ENCODE measurements at regions not wholly inside any gene's neighbourhood (a gene's known extent, or its start where the extent isn't known, plus 50 kb on each side); places are given as distances from the start of the nearest gene placed in this dataset.

DNA sequence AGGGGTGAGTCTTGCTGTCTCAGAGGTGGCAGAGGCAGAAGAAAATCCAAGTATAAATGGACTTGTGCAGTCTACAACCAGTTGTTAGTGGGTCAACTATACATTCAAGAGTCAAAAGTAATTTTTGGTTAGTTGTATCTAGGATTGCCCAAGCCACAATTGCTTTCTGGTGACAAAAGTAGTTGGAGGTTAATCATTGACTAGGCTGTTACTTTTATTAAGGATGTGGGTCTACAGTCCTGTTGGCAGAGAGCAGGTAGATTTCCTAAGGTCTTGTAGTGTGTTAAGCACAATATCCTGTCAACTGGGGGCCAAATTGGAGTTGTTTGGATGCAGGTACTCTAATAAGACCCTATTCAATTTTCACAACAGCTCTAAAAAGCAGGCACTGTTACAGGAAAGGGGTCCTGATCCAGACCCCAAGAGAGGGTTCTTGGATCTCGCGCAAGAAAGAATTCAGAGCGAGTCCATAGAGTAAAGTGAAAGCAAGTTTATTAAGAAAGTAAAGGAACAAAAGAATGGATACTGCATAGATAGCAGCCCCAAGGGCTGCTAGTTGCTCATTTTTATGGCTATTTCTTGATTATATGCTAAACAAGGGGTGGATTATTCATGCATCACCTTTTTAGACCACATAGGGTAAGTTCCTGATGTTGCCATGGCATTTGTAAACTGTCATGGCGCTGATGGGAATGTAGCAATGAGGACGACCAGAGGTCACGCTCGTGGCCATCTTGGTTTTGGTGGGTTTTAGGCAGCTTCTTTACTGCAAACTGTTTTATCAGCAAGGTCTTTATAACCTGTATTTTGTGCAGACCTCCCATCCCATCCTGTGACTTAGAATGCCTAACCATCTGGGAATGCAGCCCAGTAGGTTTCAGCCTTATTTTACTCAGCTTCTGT, 232.6 kb upstream of the SRRM4 start:
- DNase-seq (ENCODE audit: extremely low read depth in 1 of 2, low read depth in 1 of 2), result no peak

DNA sequence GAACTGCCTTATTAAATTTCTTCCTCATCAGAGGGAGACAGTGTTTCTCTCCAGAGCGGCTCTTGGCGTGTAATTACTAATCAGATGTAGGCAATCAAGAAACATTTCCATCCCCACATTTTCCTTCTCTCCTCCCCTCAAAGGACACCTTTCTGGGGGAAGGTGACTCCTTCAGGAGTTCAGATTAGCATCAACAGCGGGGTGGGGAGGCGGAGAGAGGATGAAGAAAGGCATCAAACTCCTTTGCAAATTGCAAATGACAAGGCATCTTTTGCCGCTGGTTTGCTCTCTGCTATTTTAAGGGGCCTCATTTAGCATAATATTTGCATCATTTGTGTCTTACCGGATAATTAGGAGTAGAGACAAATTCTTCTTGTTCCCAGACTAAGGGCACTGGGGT, 231.7 kb upstream of the SRRM4 start:
- no peak for DNase-seq (ENCODE audit: extremely low read depth in 1 of 2, low read depth in 1 of 2)

DNA sequence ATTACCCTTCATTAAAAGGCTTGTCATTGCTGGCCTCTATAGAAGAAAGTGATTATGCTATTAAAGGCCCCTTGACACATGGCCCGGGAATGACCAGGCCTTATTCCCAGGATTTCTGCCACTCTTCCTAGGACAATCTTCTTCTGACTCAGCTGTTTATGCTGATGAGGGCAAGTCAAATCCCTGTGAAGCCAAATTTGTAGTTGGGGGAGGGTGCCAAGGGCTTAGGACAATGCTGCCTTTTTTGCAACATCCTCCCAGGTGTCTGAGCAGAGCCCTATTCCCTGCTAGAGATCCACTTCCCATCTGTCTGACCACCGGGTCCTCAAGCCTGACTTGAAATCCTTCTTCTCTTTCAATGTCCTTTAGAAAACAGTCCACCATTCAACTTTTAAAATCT, 230.7 kb upstream of the SRRM4 start:
- DNase-seq (ENCODE audit: extremely low read depth in 1 of 2, low read depth in 1 of 2), result no peak

DNA sequence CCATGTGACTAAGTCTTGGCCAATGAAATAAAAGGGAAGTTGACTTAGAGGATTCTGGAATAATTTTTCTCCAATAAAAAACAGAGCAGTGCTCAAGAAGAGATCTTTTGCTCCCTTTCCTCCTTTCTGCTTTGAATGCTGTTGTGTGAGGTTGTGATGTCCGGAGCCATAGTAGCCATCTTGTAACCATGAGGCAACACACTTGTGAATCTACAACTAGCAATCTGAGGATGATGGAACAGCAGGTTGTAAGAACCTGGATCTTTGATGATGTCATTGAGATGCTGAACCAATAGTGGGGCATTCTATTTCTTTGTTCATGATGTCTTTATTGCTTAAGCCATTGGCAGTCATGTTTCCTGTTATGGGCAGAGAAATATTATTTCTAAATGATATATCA, 230.0 kb upstream of the SRRM4 start:
- DNase-seq (ENCODE audit: extremely low read depth in 1 of 2, low read depth in 1 of 2), result no peak

DNA sequence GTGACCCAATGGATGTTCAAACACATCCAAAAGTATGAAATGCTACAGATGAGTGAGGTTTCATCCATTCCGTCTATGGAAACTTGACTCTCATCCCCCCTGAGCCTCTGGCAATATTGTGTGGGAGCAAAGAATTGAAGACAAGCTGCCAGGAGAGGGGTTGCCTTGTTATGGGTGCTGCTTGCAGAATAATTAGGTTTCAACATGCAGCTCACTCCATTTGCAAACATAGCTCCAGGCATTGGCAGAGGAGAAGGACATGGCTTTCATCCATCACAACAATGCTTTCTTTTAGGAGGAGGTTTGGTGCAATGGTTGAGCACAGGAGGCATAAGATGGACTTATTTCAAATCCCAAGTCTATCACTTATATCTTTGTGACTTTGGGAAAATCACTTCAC, 220.7 kb upstream of the SRRM4 start:
- no peak for DNase-seq (ENCODE audit: extremely low read depth in 1 of 2, low read depth in 1 of 2)

DNA sequence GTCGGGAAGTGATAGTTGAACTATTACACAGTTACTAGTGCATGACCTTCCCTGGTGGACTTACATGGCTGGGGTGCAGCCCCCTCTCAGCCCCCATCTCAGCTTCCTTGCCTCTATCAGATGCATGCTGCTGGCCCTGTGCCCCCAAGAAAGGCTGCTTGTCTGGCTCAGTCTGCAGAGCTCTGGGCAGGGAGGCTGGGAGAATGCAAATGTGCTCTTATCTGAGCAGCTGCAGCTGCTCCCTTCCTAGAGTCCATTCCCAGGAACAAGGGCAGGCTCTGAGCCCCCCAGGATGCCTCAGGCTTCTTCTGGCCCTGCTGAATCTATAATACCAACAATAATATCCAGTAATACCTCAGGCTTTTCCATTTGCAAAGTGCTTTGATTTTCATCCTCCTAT, 218.1 kb upstream of the SRRM4 start:
- no peak for DNase-seq (ENCODE audit: extremely low read depth in 1 of 2, low read depth in 1 of 2)

- no peak for DNase-seq (ENCODE audit: extremely low read depth in 1 of 2, low read depth in 1 of 2)
Measured at GRCh38 chr12:118773956-118774723, 207.2 kb upstream of the SRRM4 start.

DNA sequence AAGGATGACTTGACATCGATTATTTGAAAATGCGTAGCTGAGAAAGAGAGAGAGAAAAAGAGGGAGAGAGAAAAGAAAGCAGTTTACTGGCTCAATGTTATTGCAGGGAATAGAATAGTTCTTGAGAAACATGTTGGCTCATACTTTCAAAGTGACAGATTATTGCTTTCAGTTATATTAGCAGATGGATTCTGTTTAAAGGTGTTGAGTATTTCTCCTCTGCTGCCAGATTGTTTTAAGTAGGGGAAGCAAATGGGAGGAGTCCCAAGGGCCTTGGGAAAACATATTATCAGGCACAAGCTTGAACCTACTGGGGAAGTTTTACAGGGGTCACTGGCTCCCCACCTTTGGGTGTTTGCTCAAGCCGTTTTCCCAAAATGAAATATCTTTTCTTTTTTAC, 203.8 kb upstream of the SRRM4 start:
- DNase-seq (ENCODE audit: extremely low read depth in 1 of 2, low read depth in 1 of 2), result no peak

DNA sequence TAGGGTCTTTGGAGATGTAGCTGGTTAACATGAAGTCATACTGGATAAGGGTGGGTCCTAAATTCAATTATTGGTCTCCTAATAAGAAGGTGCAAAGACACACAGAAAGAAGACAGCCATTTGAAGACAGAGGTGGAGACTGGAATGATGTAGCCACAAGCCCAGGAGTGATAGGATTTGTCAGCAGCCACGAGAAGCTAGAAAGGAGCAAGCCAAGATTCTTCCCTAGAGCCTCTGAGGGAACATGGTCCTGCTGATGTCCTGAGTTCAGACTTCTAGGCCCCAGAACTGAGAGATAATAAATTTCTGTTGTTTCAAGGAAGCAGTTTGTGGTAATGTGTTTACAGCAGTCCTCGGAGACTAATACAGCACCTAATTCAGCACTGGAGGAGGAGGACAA, 203.3 kb upstream of the SRRM4 start:
- no peak for DNase-seq (ENCODE audit: extremely low read depth in 1 of 2, low read depth in 1 of 2)

DNA sequence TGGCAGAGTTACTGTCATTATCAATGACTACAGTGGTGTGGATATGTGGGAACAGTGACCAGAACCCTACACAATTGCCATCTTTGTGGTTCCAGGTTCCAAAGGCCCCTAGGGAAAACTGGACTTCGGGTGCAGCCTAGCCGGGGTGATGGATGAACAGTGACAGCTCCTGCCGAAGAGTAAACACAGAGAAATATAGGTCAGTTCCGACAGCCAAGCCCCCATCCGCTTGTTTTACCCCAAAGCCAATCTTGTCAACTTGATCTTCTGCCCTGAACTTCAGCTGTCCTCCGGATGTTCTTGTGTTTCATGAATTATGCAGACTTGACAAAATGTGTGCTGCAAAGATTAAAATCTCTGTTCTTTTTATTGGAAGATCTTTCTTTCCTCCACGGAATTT, 200.4 kb upstream of the SRRM4 start:
- no peak for DNase-seq (ENCODE audit: extremely low read depth in 1 of 2, low read depth in 1 of 2)

DNA sequence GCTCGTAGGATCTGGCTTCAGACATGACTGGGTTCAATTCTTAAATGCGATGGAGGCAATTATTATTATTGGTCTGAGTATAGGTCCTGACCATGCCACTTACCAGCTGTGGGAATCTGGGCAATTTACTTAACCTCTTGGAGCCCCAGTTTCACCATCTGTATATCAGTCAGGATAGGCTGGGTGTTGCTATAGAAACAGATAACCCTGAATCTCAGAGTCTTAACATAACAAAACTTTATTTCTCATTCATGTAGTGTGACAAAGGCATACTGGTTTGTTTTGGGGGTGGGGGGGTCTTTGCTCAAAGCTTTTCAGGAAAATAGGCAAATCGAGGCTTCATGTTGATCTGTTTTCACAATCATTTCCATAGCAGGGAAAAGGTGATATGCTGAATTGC, 199.6 kb upstream of the SRRM4 start:
- DNase-seq (ENCODE audit: extremely low read depth in 1 of 2, low read depth in 1 of 2), result no peak

DNA sequence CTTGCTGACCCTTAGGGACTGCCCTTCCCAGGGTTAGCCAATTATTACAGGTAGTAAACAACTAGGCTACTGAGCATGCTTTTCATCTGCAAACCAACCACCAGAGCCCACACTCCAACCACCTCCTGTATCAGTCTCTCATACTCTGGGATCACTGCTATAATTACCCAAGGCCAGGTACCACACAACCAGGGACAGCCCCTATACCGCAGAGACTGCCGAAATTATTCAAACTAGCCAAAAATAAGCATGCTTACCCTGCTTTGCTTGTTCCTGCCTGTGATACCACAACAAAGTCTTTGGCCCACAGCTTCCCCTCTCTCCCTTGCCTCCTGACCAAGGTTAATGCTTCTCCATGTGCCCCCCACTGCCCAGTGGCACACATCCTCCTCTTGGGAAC, 197.6 kb upstream of the SRRM4 start:
- DNase-seq (ENCODE audit: extremely low read depth in 1 of 2, low read depth in 1 of 2), result no peak

GRCh38 chr12:118790578-118790977, 190.8 kb upstream of the SRRM4 start:
- no peak for DNase-seq (ENCODE audit: extremely low read depth in 1 of 2, low read depth in 1 of 2)

DNA sequence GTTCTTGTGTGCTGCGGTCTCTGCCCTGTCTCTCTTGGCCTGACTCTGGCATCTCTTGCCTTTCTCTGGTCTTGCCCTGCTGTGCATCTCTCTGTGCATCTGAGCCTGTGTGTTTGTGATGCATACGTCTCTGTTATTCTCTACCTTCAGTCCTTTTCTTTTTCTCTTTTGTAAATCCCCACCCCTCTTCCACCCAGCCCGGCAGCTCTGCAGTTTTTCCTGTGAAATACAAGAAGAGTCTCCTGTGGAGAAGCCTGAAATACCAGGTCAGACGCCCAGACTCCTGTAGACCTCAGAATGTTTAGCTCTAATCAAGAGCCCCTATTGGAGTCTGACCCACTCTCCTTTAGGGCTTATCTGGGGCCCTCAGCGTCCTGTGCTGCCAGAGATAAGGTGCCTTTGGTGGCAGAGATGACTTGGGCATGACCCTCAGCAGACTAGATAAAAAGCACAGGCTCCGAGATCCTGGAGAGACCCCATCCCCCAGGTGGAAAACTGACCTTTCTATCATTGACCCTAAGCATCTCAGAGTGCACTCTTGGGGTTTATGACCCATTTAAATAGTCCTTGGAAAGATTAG, 167.5 kb upstream of the SRRM4 start:
- no peak for DNase-seq (ENCODE audit: extremely low read depth in 1 of 2, low read depth in 1 of 2)

- no peak for DNase-seq (ENCODE audit: extremely low read depth in 1 of 2, low read depth in 1 of 2)
Measured at GRCh38 chr12:118816296-118816695, 165.0 kb upstream of the SRRM4 start.

DNA sequence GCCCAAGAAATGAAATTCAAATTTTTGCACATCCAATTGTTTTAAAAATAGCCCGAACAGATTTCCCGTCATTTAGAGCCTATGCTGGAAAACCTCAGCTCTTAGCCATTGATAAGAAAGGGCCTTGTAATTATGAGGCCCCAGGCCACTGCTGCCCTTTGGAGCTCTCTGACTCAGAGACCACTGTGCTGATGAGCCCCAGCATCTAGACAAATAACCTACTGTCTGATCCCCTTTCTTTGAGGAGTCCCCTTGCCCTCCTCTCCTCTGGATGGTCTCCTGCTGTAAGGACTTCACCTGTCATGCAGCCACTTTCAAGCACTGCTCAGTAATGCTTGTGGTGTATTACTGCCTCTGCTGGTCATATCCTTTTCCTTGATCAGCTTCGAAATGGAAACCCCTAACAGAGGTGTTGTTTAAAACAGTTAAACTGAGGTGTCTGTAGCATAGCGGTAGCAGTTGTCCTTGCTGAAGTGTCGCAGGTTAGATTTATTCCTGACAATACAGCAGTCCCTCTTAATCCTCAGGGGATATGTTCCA, 159.9 kb upstream of the SRRM4 start:
- no peak for DNase-seq (ENCODE audit: extremely low read depth in 1 of 2, low read depth in 1 of 2)

DNA sequence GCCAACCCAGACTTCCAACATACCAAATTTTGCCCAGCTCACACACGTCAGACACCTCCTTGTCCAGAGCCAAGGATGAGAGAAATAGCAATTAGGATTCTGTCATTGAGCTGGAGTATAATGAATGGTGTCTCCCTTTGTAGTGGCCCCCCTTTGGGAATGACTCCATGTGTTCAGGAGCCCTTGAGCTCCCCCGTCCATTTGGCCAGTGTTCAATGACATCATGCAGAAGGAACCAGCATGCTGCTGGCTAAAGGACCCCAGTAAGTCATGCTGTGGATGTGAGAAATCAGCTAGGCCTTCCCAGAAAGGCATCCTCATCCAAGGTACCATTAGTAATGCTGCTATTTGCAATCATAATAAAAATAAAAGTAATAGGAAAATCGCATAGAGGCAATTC, 158.8 kb upstream of the SRRM4 start:
- DNase-seq (ENCODE audit: extremely low read depth in 1 of 2, low read depth in 1 of 2), result no peak

GRCh38 chr12:118827047-118827446, 154.3 kb upstream of the SRRM4 start:
- DNase-seq (ENCODE audit: extremely low read depth in 1 of 2, low read depth in 1 of 2), result no peak

GRCh38 chr12:118827606-118828005, 153.7 kb upstream of the SRRM4 start:
- DNase-seq (ENCODE audit: extremely low read depth in 1 of 2, low read depth in 1 of 2), result no peak

DNA sequence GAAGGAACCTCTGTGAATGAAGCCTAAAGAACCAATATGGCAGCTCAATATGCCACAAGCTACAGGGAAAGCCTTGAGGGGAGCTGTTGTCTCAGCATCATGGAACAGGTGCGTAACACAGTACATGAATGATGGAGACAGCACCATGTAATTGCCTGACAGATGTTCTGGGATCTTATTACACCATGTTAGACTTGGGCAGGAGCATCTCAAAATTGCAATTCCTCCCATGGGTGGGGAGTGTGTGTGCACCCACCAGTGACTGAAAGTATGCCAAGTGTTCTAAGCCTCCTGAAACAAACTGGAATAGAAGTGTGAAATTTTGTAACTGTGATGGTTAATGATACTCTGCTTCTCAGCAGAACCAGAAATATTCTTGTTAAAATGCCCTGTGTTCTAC, 151.0 kb upstream of the SRRM4 start:
- no peak for DNase-seq (ENCODE audit: extremely low read depth in 1 of 2, low read depth in 1 of 2)

DNA sequence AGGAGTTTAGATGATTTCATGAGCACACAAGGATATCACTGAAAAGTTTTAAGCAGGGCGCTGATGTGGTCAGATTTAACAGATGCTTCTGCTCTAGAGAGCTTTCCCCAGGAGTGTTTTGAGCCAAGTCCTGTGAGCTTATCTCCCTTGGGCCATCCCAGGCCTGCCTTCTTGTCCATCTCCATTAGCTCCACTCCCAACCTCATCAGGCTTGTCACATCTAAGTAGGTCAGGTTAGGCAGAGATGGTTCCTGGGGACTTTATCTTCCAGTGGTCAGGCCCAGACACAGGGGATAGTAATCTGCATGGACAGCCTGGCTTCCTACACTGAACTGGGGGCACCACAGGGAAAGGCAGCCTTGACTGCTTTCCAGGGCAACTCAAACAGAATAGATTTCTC, 145.4 kb upstream of the SRRM4 start:
- no peak for DNase-seq (ENCODE audit: extremely low read depth in 1 of 2, low read depth in 1 of 2)

DNA sequence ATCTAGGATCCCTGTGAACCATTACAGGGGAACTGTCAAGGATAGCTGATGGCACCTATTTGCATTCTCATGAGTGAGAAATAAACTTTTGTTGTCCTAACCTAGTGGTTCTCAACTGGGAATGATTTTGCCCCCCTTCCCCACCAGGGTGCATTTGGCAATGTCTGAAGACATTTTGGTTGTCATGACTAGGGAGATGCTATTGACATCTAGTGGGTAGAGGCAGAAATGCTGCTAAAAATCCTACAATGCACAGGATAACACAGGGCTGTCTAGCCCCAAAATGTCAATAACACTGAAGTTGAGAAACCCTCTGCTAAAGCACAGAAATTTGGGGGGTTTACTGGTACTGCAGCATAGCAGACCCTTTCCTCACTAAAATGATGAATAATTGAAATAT, 140.9 kb upstream of the SRRM4 start:
- no peak for DNase-seq (ENCODE audit: extremely low read depth in 1 of 2, low read depth in 1 of 2)
